Type B pancreatic cell (in vitro differentiated cells): ENCODE measurements at regions not wholly inside any gene's neighbourhood (a gene's known extent, or its start where the extent isn't known, plus 50 kb on each side); places are given as distances from the start of the nearest gene placed in this dataset.

Source experiments
- DNase-seq: peaks from one replicate; pipeline ENCODE4 v3.0.0; 2021; ENCODE audit warnings: mixed read lengths; ENCODE audit not compliant: unreplicated experiment; ENCODE audit errors: extremely low spot score
- H3K27ac Mint-ChIP-seq: 2 replicates; pipeline ENCODE4 v1.8.0; 2021; ENCODE audit warnings: mild to moderate bottlenecking, mixed read lengths
- H3K27me3 Mint-ChIP-seq: 2 replicates; pipeline ENCODE4 v1.8.0; 2021; ENCODE audit warnings: mixed read lengths
- H3K36me3 Mint-ChIP-seq: 2 replicates; pipeline ENCODE4 v1.8.0; 2021; ENCODE audit warnings: mixed read lengths
- H3K4me1 Mint-ChIP-seq: one replicate; pipeline ENCODE4 v1.8.0; 2021; ENCODE audit warnings: mixed read lengths; ENCODE audit not compliant: unreplicated experiment
- H3K4me3 Mint-ChIP-seq: 2 replicates; pipeline ENCODE4 v1.8.0; 2021; ENCODE audit warnings: mild to moderate bottlenecking, mixed read lengths
- H3K9me3 Mint-ChIP-seq: 2 replicates; pipeline ENCODE4 v1.8.0; 2021; ENCODE audit warnings: mixed read lengths
- CTCF ChIP-seq: fragments of 200-600 bp; sonication (generic); conservative IDR thresholded peaks from 2 replicates; pipeline ENCODE4 v1.5.0; 2021; ENCODE audit warnings: antibody characterized with exemption, mild to moderate bottlenecking

- Mint-ChIP-seq H3K36me3 (no peaks in the 10 kb centered on the region), H3K9me3 (no peaks in the 10 kb centered on the region), H3K4me3 (no peak overlapping the region), H3K4me1 (no peaks in the 10 kb centered on the region), H3K27ac (no peak overlapping the region), H3K27me3 (no peaks in the 10 kb centered on the region)
- DNase-seq = no peak
- no peak for TF ChIP-seq CTCF
These were observed 131.9 kb downstream of the ANXA5 start for GRCh38 chr4:121564840-121565375.

GRCh38 chr4:121562811-121563210 lies 134.0 kb downstream of the ANXA5 start:
- DNase-seq = no peak
- TF ChIP-seq CTCF = no peak
- Mint-ChIP-seq H3K36me3 (no peaks in the 10 kb centered on the region), H3K4me3 (no peak overlapping the region), H3K9me3 (no peaks in the 10 kb centered on the region), H3K27ac (no peak overlapping the region), H3K4me1 (no peaks in the 10 kb centered on the region), H3K27me3 (no peaks in the 10 kb centered on the region)

- no peaks in the 10 kb centered on the region for H3K36me3 Mint-ChIP-seq
- peaks cover 13% of the 10 kb centered on the region for H3K4me1 Mint-ChIP-seq
- peaks cover 8% of the 10 kb centered on the region for H3K27me3 Mint-ChIP-seq
- H3K4me3 Mint-ChIP-seq = no peak overlapping the region
- TF ChIP-seq CTCF = no peak
- no peaks in the 10 kb centered on the region for H3K9me3 Mint-ChIP-seq
- no peak overlapping the region for H3K27ac Mint-ChIP-seq
- no peak for DNase-seq
These were observed 141.3 kb downstream of the ANXA5 start for GRCh38 chr4:121555315-121556107.

DNA sequence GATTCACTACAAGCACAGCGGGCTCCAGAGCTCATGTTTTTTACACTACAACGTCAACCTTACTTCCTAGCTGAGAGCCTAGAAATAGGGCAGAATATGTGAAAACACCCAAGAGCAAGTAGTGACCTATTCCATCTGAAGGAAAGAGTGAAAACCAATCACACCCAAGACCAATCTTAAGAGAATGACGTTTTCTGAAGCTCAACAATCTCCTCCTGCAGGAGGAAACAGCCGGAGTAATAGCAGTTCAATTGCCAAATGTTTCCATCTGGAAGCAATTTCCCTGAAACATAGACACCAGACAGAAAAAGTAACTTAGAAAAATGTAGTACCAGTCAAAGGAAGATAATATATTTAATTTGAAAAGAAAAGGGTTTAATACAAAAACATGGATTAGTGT lies 142.4 kb downstream of the ANXA5 start:
- DNase-seq = no peak
- H3K4me1 Mint-ChIP-seq = peaks cover 13% of the 10 kb centered on the region
- no peaks in the 10 kb centered on the region for H3K9me3 Mint-ChIP-seq
- H3K27me3 Mint-ChIP-seq = peaks cover 8% of the 10 kb centered on the region
- no peak overlapping the region for H3K27ac Mint-ChIP-seq
- no peaks in the 10 kb centered on the region for H3K36me3 Mint-ChIP-seq
- TF ChIP-seq CTCF = no peak
- H3K4me3 Mint-ChIP-seq = no peak overlapping the region

DNA sequence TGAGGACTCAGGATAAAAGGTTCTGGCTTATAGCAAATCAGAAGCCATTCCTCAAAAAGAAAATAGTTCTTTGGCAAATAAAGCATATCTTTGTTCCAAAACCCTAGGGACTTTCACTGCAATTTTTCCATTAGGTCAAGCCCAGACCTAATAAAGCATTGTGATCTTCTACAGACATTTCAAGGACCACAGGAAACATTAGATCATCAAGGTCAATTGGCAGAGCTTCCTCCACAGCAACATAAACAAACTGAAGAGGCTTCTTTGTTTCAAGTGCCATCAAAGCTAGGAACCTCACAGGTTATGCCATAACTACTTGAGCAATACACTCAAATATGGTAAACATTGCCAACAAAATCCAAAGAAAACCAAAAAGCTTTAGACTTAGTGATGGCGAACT lies 144.9 kb downstream of the ANXA5 start:
- no peak for TF ChIP-seq CTCF
- Mint-ChIP-seq H3K27ac (no peak overlapping the region), H3K36me3 (no peaks in the 10 kb centered on the region), H3K4me3 (no peak overlapping the region), H3K4me1 (peaks cover 13% of the 10 kb centered on the region), H3K9me3 (no peaks in the 10 kb centered on the region), H3K27me3 (peaks cover 12% of the 10 kb centered on the region)
- DNase-seq = no peak
